Medulla oblongata (tissue), 1 donor: ENCODE measurements at regions not wholly inside any gene's neighbourhood (a gene's known extent, or its start where the extent isn't known, plus 50 kb on each side); places are given as distances from the start of the nearest gene placed in this dataset.
"Not testable (repeated sequence)": the region's sequence is repeated elsewhere in the genome, so short reads cannot be mapped to it uniquely, and the experiment has no call there.

Experiments used
- DNase-seq: peaks from one replicate; pipeline ENCODE4 v3.0.0-alpha.2; 2015; ENCODE audit errors: extremely low spot score

GRCh38 chr20:22734946-22735647, 150.7 kb upstream of the FOXA2 start:
- not testable (repeated sequence) for DNase-seq

- DNase-seq, result no peak
These were observed 156.5 kb upstream of the FOXA2 start for GRCh38 chr20:22740829-22741228.

- DNase-seq, result no peak
These were observed 160.2 kb upstream of the FOXA2 start for GRCh38 chr20:22744341-22745193.

GRCh38 chr20:22745194-22745500, 160.8 kb upstream of the FOXA2 start:
- no peak for DNase-seq

- no peak for DNase-seq
These were observed 162.6 kb upstream of the FOXA2 start for GRCh38 chr20:22746957-22747356.

GRCh38 chr20:22752324-22752723, 168.0 kb upstream of the FOXA2 start:
- DNase-seq, result no peak

- DNase-seq, result no peak
These were observed 173.2 kb upstream of the FOXA2 start for GRCh38 chr20:22757424-22758183.

GRCh38 chr20:22758815-22759214, 174.4 kb upstream of the FOXA2 start:
- DNase-seq, result no peak

- DNase-seq, result no peak
These were observed 178.3 kb upstream of the FOXA2 start for GRCh38 chr20:22762576-22763256.

GRCh38 chr20:22763257-22763906, 179.0 kb upstream of the FOXA2 start:
- no peak for DNase-seq

- no peak for DNase-seq
These were observed 184.2 kb upstream of the FOXA2 start for GRCh38 chr20:22768266-22769178.

GRCh38 chr20:22770241-22770800, 185.9 kb upstream of the FOXA2 start:
- DNase-seq, result no peak

- no peak for DNase-seq
These were observed 187.3 kb upstream of the FOXA2 start for GRCh38 chr20:22771706-22772105.

- no peak for DNase-seq
These were observed 189.0 kb upstream of the FOXA2 start for GRCh38 chr20:22773344-22773743.

GRCh38 chr20:22775256-22775655, 190.9 kb upstream of the FOXA2 start:
- DNase-seq, result no peak

GRCh38 chr20:22775671-22776139, 191.3 kb upstream of the FOXA2 start:
- DNase-seq, result no peak

- DNase-seq, result no peak
These were observed 192.0 kb upstream of the FOXA2 start for GRCh38 chr20:22776369-22776768.

- DNase-seq, result no peak
These were observed 195.5 kb upstream of the FOXA2 start for GRCh38 chr20:22779878-22780277.

GRCh38 chr20:22781869-22782268, 197.5 kb upstream of the FOXA2 start:
- no peak for DNase-seq

- no peak for DNase-seq
These were observed 205.3 kb upstream of the FOXA2 start for GRCh38 chr20:22789676-22790075.
